Bronchial epithelial cell (primary cell): ENCODE measurements at regions not wholly inside any gene's neighbourhood (a gene's known extent, or its start where the extent isn't known, plus 50 kb on each side); places are given as distances from the start of the nearest gene placed in this dataset.

ENCODE experiments used
- DNase-seq: peaks from one replicate; pipeline ENCODE4 v3.0.0-alpha.2; 2010; ENCODE audit warnings: low read depth
- FAIRE-seq: peaks from 2 replicates; lab custom pipeline; 2011; peaks lifted over from hg19 to GRCh38; lab: Jason Lieb, UNC
- H3K27me3 ChIP-seq: 2 replicates; pipeline ENCODE4 v1.5.1; 2011; ENCODE audit warnings: low read length; ENCODE audit not compliant: control insufficient read depth, insufficient read depth
- H3K36me3 ChIP-seq: 2 replicates; pipeline ENCODE4 v1.5.1; 2011; ENCODE audit warnings: low read length; ENCODE audit not compliant: control insufficient read depth, insufficient read depth
- H3K4me3 ChIP-seq: 2 replicates; pipeline ENCODE4 v1.5.1; 2011; ENCODE audit warnings: mild to moderate bottlenecking, low read depth, low read length, control low read depth
- CTCF ChIP-seq: IDR thresholded peaks from 2 replicates; pipeline ENCODE4 v1.5.1; 2011; ENCODE audit warnings: mild to moderate bottlenecking, moderate library complexity, low read length, control low read depth, inconsistent platforms; ENCODE audit not compliant: insufficient read depth, severe bottlenecking

- FAIRE-seq: no peak
- Histone ChIP-seq H3K27me3 (no peaks in the 10 kb centered on the region), H3K36me3 (no peaks in the 10 kb centered on the region)
These were observed 808.1 kb downstream of the XPNPEP1 start for GRCh38 chr10:109115179-109115578.

DNA sequence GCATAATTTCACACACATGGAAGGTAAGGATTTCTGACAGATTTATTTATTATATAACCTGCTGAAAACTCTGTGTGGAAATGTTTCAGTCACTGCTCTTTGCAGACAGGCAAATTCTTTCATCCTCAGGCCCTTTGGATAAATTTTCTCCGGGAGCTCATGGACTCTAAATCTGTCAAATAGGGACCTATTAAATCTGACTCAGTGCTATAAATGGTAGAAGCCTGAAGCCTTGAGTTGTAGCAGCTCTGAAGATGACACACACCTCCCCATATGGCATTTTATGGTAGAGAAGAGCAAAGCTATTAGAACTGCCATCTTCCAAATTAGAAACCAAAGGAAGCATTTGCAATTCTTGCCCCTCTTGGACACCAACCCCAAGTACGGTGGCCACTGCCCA, 808.7 kb downstream of the XPNPEP1 start:
- no peak for TF ChIP-seq CTCF
- FAIRE-seq (no peak), DNase-seq (no peak)
- Histone ChIP-seq H3K27me3 (no peaks in the 10 kb centered on the region), H3K36me3 (no peaks in the 10 kb centered on the region), H3K4me3 (no peak overlapping the region)

More at GRCh38 chr10:109115179-109115578, 808.1 kb downstream of the XPNPEP1 start:
- DNase-seq: no peak
- TF ChIP-seq CTCF: no peak
- H3K4me3 ChIP-seq: no peak overlapping the region

- Histone ChIP-seq H3K4me3 (no peak overlapping the region), H3K36me3 (no peaks in the 10 kb centered on the region), H3K27me3 (no peaks in the 10 kb centered on the region)
- TF ChIP-seq CTCF: no peak
- no peak for FAIRE-seq
- no peak for DNase-seq
These were observed 816.7 kb downstream of the XPNPEP1 start for GRCh38 chr10:109106604-109107003.

- FAIRE-seq (no peak), DNase-seq (no peak)
These were observed 817.6 kb downstream of the XPNPEP1 start for GRCh38 chr10:109105725-109106124.

DNA sequence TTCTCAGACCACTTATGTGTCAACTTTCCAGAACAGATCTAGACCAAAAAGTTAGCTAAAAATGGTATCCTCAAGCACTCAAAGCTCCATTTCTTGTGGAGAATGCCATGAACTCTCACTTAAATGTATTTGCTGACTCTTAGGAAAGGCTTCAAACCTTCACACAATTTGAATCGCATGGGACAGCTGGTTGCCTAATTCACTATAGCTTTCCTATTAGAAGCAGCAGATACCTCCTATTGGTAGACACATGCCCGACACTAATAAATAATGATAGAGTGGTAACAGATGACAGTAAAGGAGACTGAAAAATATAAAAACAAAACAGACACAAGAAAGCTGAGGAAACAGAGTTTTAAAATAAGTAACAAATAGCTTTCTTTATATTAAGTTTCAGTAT, 818.5 kb downstream of the XPNPEP1 start:
- no peak for TF ChIP-seq CTCF
- FAIRE-seq (no peak), DNase-seq (no peak)
- H3K27me3 ChIP-seq: no peaks in the 10 kb centered on the region
- no peak overlapping the region for H3K4me3 ChIP-seq
- no peaks in the 10 kb centered on the region for H3K36me3 ChIP-seq

More at GRCh38 chr10:109105725-109106124, 817.6 kb downstream of the XPNPEP1 start:
- TF ChIP-seq CTCF: no peak
- Histone ChIP-seq H3K27me3 (no peaks in the 10 kb centered on the region), H3K4me3 (no peak overlapping the region), H3K36me3 (no peaks in the 10 kb centered on the region)

- FAIRE-seq (no peak), DNase-seq (no peak)
- Histone ChIP-seq H3K27me3 (no peaks in the 10 kb centered on the region), H3K36me3 (no peaks in the 10 kb centered on the region), H3K4me3 (no peak overlapping the region)
- no peak for TF ChIP-seq CTCF
These were observed 820.0 kb downstream of the XPNPEP1 start for GRCh38 chr10:109103278-109103677.
